PC-9 (cell line): ENCODE measurements at regions not wholly inside any gene's neighbourhood (a gene's known extent, or its start where the extent isn't known, plus 50 kb on each side); places are given as distances from the start of the nearest gene placed in this dataset.

Source experiments
- BruUV-seq: library from RNA; stranded (reverse); fragments of 400-500 nt; replicated peaks from 2 replicates; lab custom pipeline; 2021; lab: Mats Ljungman, UMichigan
- CTCF ChIA-PET: fragments of 300-600 bp; sonication (Branson Sonifier 250); formaldehyde crosslinking; loops from one replicate; lab custom pipeline; 2022; ENCODE audit warnings: antibody characterized with exemption; lab: Charles Lee
- POLR2A ChIA-PET: fragments of 300-600 bp; sonication (Branson Sonifier 250); formaldehyde crosslinking; loops from one replicate; lab custom pipeline; 2022; ENCODE audit warnings: antibody characterized with exemption; ENCODE audit not compliant: unreplicated experiment; lab: Charles Lee
- DNase-seq, 2 experiments: peaks; one replicate each; pipeline versions ENCODE4 v3.0.0 to v3.0.0-alpha.2; 2015 to 2022; ENCODE audit warnings: mixed read lengths in 1 of 2
- H2AFZ ChIP-seq: fragments of 200-600 bp; sonication (generic); 2 replicates; pipeline ENCODE4 v1.8.1; 2017; ENCODE audit warnings: antibody characterized with exemption
- H3F3A ChIP-seq: fragments of 200-600 bp; sonication (generic); 2 replicates; pipeline ENCODE4 v1.8.1; 2017; ENCODE audit warnings: antibody characterized with exemption, mild to moderate bottlenecking, low read depth; ENCODE audit not compliant: insufficient read depth
- H3K27ac ChIP-seq: fragments of 200-600 bp; sonication (generic); 2 replicates; pipeline ENCODE4 v1.6.1; 2016; ENCODE audit warnings: mixed run types
- H3K27me3 ChIP-seq: fragments of 200-600 bp; sonication (generic); 2 replicates; pipeline ENCODE4 v1.6.1; 2016; ENCODE audit warnings: low read depth, mixed run types; ENCODE audit not compliant: insufficient read depth
- H3K36me3 ChIP-seq: fragments of 200-600 bp; sonication (generic); 2 replicates; pipeline ENCODE4 v1.6.1; 2016; ENCODE audit warnings: low read depth, mixed run types
- H3K4me1 ChIP-seq: fragments of 200-600 bp; sonication (generic); replicated peaks from 2 replicates; pipeline ENCODE4 v1.6.1; 2016; ENCODE audit warnings: mixed run types; ENCODE audit not compliant: insufficient read depth
- H3K4me2 ChIP-seq: fragments of 200-600 bp; sonication (generic); 2 replicates; pipeline ENCODE4 v1.6.1; 2017; ENCODE audit warnings: mixed run types
- H3K4me3 ChIP-seq: fragments of 200-600 bp; sonication (generic); 2 replicates; pipeline ENCODE4 v1.6.1; 2016; ENCODE audit warnings: mixed run types
- H3K79me2 ChIP-seq: fragments of 200-600 bp; sonication (generic); 2 replicates; pipeline ENCODE4 v1.6.1; 2017; ENCODE audit warnings: low read depth, mixed run types
- H3K9me2 ChIP-seq: fragments of 200-600 bp; sonication (generic); 2 replicates; pipeline ENCODE4 v1.8.1; 2017; ENCODE audit warnings: mild to moderate bottlenecking; ENCODE audit not compliant: insufficient read depth
- H3K9me3 ChIP-seq: fragments of 200-600 bp; sonication (generic); 2 replicates; pipeline ENCODE4 v1.8.1; 2016; ENCODE audit warnings: low read depth; ENCODE audit not compliant: insufficient read depth
- H4K20me1 ChIP-seq: fragments of 200-600 bp; sonication (generic); 2 replicates; pipeline ENCODE4 v1.8.1; 2017; ENCODE audit not compliant: insufficient read depth
- CTCF ChIP-seq: fragments of 200-600 bp; sonication (generic); conservative IDR thresholded peaks from 2 replicates; pipeline ENCODE4 v1.6.1; 2017; ENCODE audit warnings: mixed run types, antibody characterized with exemption, mild to moderate bottlenecking, moderate library complexity
- EZH2 ChIP-seq: fragments of 200-600 bp; sonication (generic); IDR thresholded peaks from 2 replicates; pipeline ENCODE4 v1.8.0; 2017; ENCODE audit warnings: antibody characterized with exemption, low read depth
- intact Hi-C: fragments of 100-400 bp; cut with micrococcal nuclease; formaldehyde crosslinking; loops from one replicate; pipeline ENCODE4 v1.10.0; 2022; ENCODE audit not compliant: unreplicated experiment

GRCh38 chr7:21200503-21200902, 227.4 kb upstream of the SP4 start:
- Histone ChIP-seq H3K27ac (no peak overlapping the region), H2AFZ (no peak overlapping the region), H4K20me1 (no peaks in the 10 kb centered on the region), H3K4me1 (no peaks in the 10 kb centered on the region), H3K4me3 (no peak overlapping the region), H3K36me3 (no peaks in the 10 kb centered on the region), H3K4me2 (no peak overlapping the region), H3K9me3 (no peaks in the 10 kb centered on the region), H3K9me2 (no peaks in the 10 kb centered on the region), H3K79me2 (no peaks in the 10 kb centered on the region), H3F3A (no peaks in the 10 kb centered on the region), H3K27me3 (no peaks in the 10 kb centered on the region)
- POLR2A ChIA-PET: no interaction called here
- CTCF ChIA-PET: no interaction called here
- no TSS peak for BruUV-seq
- no peak for DNase-seq
- intact Hi-C loops: no loop called here
- no peak for TF ChIP-seq CTCF
- TF ChIP-seq EZH2: no peak

- no peaks in the 10 kb centered on the region for H3K27me3 ChIP-seq
- no peaks in the 10 kb centered on the region for H3K9me2 ChIP-seq
- H3K4me2 ChIP-seq: no peak overlapping the region
- H3K27ac ChIP-seq: no peak overlapping the region
- no peak overlapping the region for H2AFZ ChIP-seq
- no peaks in the 10 kb centered on the region for H3K36me3 ChIP-seq
- no peak for DNase-seq
- no peaks in the 10 kb centered on the region for H3K79me2 ChIP-seq
- H3F3A ChIP-seq: no peaks in the 10 kb centered on the region
- no peaks in the 10 kb centered on the region for H3K4me1 ChIP-seq
- H4K20me1 ChIP-seq: no peaks in the 10 kb centered on the region
- H3K9me3 ChIP-seq: no peaks in the 10 kb centered on the region; the same call in 1 of the 2 replicates
- H3K4me3 ChIP-seq: no peak overlapping the region
- ChIA-PET POLR2A (no interaction called here), CTCF (no interaction called here)
- intact Hi-C loops: no loop called here
- TF ChIP-seq CTCF (no peak), EZH2 (no peak)
- BruUV-seq: no TSS peak
These were observed 213.2 kb upstream of the SP4 start for GRCh38 chr7:21214657-21215056.

GRCh38 chr7:21215307-21215706, 212.6 kb upstream of the SP4 start:
- no peaks in the 10 kb centered on the region for H3F3A ChIP-seq
- no TSS peak for BruUV-seq
- no peaks in the 10 kb centered on the region; the same call in 1 of the 2 replicates for H3K9me3 ChIP-seq
- POLR2A ChIA-PET: no interaction called here
- H3K79me2 ChIP-seq: no peaks in the 10 kb centered on the region
- H2AFZ ChIP-seq: no peak overlapping the region
- H3K27ac ChIP-seq: no peak overlapping the region
- H3K4me2 ChIP-seq: no peak overlapping the region
- no peak overlapping the region for H3K4me3 ChIP-seq
- TF ChIP-seq EZH2 (no peak), CTCF (no peak)
- no peaks in the 10 kb centered on the region for H3K9me2 ChIP-seq
- CTCF ChIA-PET: no interaction called here
- H3K36me3 ChIP-seq: no peaks in the 10 kb centered on the region
- no peaks in the 10 kb centered on the region for H3K4me1 ChIP-seq
- no peak for DNase-seq
- intact Hi-C loops: no loop called here
- H3K27me3 ChIP-seq: 0 out of 2 replicates have a peak, but pooled peaks cover 4% of the 10 kb centered on the region
- no peaks in the 10 kb centered on the region for H4K20me1 ChIP-seq
